Renal cortical epithelial cell (primary cell): ENCODE measurements at regions not wholly inside any gene's neighbourhood (a gene's known extent, or its start where the extent isn't known, plus 50 kb on each side); places are given as distances from the start of the nearest gene placed in this dataset.

Experiments used
- DNase-seq: peaks from one replicate; pipeline ENCODE4 v3.0.0-alpha.2; 2011; ENCODE audit warnings: low read depth

GRCh38 chr10:110355141-110355831 lies 50.6 kb upstream of the SMNDC1 start:
- DNase-seq = no peak

GRCh38 chr10:110355922-110356627 lies 51.4 kb upstream of the SMNDC1 start:
- no peak for DNase-seq

- peak; percentile 99 for DNase-seq
Observed at GRCh38 chr10:110356628-110357245, 52.0 kb upstream of the SMNDC1 start.

GRCh38 chr10:110357252-110357780 lies 52.6 kb upstream of the SMNDC1 start:
- DNase-seq = peak; percentile 77

GRCh38 chr10:110357871-110358270 lies 53.2 kb upstream of the SMNDC1 start:
- no peak for DNase-seq

DNA sequence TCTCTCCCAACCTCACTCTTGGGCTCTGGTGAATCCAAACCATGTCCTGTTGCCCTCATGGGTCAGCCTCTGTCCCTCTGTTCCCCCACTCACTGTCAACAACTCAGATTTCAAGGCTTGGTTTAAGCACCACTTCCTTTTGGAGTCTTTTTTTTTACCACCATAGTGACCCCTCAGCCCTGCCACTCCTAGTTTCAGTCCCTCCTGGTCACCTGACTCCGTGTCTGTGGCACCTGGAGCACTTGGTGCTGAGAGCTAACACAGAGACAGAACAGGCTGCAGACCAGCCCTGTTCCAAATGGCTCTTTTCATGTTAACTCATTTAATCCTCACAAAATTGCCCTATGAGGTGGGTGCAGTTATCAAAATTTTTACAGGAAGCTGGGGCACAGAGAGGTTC lies 53.6 kb upstream of the SMNDC1 start:
- DNase-seq = no peak

GRCh38 chr10:110358869-110359629 lies 54.3 kb upstream of the SMNDC1 start:
- peak; percentile 93 for DNase-seq

DNA sequence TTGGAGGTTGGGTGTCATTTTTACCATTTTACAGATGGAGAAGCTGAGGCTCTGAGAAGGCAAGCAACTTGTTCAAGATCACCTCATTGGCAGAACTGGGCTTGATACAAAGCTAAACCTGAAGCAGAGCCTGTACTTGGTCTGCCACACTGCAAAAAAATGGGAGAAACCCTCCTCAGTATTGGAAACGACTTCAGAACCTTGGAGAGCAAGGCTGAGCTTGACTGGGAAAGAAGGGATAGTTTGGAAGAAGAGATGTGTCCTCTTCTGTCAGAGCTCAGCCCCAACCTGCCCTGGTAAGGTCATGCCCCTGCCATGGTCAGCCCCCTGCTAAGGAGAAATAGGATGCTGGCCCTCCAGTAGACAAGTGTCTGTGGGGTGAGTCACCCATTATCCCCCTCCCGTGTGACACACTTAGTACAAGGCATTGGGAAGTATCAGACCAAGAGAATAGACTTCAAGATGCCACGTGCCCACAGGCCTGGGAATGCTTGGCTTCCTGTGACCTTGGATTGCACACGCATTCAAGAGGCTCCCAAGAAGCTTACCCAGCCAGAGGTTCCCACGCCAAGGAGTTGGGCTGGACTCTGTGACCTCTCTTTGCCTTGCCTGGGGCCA lies 56.2 kb upstream of the SMNDC1 start:
- DNase-seq = peak; percentile 77

DNA sequence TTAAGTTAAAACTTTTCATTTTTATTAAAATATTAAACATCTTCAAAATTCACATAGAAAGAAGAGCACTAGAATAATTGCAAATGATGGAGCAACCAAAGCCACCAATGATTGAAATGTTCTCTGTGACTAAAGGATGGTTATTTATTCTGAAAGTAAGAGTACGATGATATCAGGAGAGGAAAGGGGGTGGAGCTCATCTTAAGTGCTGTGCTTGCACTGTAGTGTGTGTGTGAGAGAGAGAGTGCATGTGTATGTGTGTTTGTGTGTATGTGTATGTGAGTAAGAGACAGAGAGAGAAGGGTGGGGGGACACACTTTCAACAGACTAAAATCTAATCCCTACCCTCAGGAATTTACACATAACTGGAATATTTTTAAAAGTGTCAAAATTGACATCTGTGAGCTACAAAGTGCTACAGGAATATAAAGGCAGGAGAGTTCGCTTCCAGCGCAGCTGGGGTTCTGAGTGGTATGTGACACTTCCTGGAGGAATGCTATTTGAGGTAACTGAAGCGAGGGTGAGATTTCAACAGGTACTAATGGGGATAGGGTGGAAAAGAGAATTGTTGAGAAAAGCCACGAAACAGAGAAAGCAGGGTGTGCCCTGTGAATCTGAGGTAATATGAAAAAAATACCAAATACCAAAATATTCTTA lies 57.2 kb upstream of the SMNDC1 start:
- no peak for DNase-seq

DNA sequence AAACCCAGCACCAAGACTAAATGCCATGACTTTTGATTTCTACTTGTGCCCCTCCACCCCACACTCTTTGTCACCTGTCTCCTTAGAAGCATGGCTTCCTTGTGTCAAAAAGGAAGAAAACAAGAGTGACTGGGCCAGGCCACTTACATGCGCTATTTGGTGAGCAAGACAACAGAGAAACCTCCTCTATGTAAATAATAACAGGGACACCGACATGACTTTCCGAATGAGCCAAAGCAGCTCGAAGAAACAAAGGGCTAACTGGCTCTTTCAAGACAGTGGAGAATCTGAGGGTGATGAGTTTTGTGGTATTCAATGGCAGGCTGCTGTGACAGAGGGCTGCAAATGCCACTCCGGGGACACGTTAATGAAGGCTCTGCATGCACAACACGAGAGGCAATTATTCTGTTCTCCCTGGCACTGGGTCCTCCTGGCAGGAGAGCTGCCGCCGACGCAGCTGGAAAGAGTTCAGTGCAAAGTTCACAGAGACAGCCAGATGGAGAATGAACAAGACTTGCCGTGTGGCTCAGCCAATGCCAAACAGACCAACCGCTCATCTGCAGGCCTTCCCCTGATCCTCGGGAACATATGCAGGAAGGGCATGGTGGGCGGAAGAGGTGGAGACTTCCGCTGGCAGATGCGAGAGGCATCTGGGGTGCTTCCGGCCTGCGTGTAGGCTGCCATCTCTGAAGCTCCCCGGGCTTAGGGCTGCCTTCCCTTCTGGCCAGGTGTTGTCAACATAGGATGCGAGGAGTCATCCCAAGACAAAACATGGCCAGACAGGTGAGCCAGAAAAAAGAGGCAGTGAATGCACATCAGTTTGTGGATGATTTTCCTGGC lies 59.1 kb upstream of the SMNDC1 start:
- DNase-seq = no peak

DNA sequence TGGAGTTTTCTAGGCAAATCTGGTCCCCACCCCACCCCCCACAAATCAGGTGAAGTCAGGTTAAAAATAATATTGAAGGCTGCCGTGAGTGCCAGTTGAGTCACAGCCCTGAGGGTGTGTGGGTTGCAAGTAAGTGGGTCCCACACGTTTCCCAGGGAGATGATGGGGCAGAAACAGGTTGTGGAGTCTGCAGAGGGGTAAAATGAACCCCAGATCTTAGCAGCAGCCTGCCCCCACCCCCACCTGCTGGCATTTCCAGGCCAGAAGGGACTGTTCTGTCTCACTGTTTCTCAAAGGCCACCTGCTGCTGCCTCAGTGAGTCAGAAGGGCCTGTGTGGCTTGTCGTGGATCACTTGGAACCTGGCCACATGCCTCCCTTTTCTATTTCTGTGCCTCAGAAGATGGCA lies 59.8 kb upstream of the SMNDC1 start:
- DNase-seq = peak; percentile 62

DNA sequence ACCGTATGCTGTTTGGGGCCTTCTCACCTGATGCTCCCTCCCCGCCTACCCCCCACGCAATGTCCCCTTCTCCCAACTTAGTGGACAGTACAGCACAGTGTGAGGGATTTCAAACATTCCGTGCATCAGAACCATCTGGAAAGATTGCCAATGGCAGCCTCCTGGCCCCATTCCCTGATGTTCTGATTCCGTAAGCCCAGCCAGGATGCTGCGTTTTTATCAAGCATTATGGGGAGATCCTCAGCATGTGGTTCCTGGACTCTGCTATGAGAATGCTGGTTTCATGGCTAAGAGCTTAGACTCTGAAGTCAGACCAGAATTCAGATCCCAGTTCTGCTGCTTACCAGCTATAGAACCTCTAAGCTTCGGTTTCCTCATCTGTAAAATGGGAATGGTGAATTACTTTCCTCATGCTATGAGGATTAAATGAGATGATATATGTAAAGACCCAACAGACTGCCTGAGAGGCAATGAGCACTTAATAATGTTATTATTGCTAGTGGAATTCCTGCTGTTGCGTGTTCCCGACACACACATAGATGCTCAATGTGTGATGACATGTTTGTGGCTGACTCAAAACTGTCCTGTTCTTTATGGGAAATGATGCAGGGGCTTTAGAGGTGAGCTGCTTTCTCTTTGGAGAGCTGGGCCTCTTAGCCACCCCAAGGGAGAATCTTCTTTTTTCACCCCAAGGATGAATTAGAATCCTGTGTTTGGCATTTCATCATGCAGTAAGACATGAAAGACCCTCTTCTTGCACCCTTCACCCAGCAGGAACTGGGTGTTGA lies 60.8 kb upstream of the SMNDC1 start:
- DNase-seq = no peak

GRCh38 chr10:110366635-110367034 lies 61.9 kb upstream of the SMNDC1 start:
- DNase-seq = no peak

DNA sequence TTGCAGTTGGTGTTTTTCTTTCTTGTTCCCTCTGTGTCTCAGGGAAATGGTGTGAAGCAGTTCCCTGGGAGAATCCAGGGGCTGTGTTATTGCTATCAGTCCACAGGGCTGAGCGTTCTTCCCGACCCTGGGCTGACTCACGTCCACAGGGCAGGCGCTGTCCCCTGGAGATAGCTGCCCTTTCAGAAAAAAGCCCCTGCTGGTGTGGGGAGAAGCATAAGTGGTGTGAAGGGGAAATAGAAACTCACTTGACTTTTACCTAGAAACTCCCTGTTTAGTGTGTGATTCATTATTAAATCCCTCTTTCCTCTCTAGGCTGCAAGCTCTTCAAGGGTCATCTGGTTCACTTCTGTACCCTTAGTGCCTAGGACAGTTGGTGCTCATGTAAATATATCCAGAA lies 63.3 kb upstream of the SMNDC1 start:
- no peak for DNase-seq

DNA sequence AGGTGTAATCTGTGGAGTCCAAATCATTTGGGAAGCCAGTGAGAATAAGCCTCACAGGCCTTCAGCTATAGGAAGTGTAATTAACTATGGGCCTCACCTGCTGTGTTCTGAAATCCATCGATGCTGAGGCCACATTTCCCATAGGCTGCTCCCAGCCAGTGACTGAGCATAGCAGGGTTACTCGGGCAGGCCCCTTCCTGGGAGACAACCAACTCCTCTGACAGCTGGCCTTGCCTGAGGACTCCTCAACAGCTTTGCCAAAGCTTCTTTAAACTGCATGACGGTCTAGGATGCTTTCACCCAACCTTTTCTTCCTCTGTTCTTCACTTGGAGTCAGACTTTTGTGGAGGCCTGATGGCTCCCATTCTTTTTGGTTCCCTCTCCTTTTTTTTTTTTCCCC lies 63.8 kb upstream of the SMNDC1 start:
- no peak for DNase-seq

DNA sequence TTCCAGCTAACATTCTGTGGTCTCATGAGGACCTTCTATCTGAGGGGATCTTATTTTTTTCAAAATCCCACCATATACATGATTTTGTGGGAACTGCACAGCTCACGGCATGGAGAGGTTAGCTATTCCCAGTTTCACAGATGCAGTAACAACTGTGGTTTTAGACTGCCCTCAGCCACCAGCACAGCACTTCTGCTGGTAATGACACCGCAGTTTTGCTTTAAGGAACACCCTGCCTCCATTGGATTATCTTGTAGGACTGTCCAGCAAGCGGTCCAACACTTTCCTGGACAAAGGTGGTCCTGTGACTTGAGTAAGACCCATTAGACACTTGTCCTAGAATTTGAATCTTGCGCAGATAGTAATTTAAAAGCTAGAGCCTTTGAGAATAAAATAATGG lies 65.3 kb upstream of the SMNDC1 start:
- no peak for DNase-seq

GRCh38 chr10:110372656-110373055 lies 67.9 kb upstream of the SMNDC1 start:
- DNase-seq = peak; percentile 61

DNA sequence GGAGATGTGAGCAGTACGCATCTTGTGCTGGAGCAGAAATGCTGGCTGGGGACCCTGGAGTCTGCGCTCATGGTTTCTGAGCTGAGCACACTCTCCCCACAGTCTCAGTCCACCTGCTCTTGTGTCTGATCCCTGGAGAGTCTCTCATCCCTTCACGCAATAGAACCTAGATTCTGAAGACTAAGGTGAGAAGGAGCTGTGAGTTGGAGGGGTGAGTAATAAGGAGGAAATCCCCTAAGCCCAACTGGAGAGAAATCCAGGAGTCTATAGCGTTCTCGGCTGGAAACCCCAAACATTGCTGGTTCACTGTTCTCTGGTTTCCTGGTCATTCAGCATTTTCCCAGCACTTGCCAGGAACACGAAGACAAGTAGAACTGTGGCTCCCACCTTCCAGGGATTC lies 68.3 kb upstream of the SMNDC1 start:
- DNase-seq = peak; percentile 50

DNA sequence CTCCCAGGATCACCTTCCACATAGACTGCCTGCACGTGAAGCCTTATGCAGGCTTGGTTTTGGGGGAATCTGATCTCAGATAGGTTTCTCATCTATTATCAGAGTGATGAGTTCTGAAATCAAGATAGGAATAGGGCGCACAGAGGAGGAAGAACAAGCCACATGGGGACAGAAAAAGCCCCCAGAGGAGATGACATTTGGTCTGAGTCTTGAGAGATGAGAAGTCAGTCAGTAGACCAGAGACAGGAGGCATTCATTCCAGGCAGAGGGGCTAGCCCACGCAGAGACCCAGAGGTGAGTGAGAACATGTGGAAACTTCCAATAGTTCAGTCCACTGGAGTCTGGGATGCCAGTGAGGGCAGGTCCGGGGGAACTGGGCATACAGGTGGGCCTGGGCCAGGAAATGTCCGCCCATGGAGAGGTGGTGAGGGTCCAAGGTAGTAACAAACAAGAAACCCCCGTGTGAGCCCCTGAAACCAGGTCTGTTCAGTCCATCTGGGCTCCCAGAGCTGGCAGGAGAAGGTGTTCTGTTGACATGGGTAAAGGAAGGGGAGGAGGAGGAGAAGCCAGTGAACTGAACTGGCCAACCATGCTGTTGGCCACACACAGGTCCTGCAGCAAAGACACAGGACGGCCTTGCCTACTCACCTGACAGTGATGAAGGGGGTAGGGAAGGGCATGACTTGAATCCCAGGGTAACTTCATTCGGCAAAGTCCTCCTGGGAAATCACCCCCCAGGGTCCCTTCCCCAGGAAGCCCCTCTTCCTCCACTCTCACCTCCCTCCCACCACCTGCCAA lies 69.3 kb upstream of the SMNDC1 start:
- DNase-seq = no peak
